ENCODE measurements at regions not wholly inside any gene's neighbourhood (a gene's known extent, or its start where the extent isn't known, plus 50 kb on each side); places are given as distances from the start of the nearest gene placed in this dataset.
A peak's percentile ranks its signal among the peaks of the same experiment; 100 is the strongest.
"Not testable (repeated sequence)": the region's sequence is repeated elsewhere in the genome, so short reads cannot be mapped to it uniquely, and the experiment has no call there.

- no peak for TF ChIP-seq CTCF (IDR thresholded peaks at IDR 0.05; ENCODE audit: extremely low read depth, low read depth, low read length)
- H3K36me3 ChIP-seq (ENCODE audit: insufficient read depth, low read length): no peaks in the 10 kb centered on the region
- no peaks in the 10 kb centered on the region for H3K27me3 ChIP-seq (ENCODE audit: insufficient read depth, low read length)
- peak; percentile 27 for DNase-seq (ENCODE audit: insufficient read length, low spot score, missing footprints)
- no peaks in the 10 kb centered on the region for H4K20me1 ChIP-seq (ENCODE audit: insufficient read depth, low read length)
- no peak overlapping the region for H3K4me3 ChIP-seq (ENCODE audit: insufficient read depth, low read length)
- no peaks in the 10 kb centered on the region for H3K79me2 ChIP-seq (ENCODE audit: insufficient read depth, low read length)
- no peak overlapping the region for H2AFZ ChIP-seq (ENCODE audit: low read length)
- no peak overlapping the region for H3K27ac ChIP-seq (ENCODE audit: low read depth, low read length)
- peaks cover 27% of the 10 kb centered on the region for H3K4me1 ChIP-seq (ENCODE audit: insufficient read depth, low read length)
- H3K9me3 ChIP-seq (ENCODE audit: low read depth, low read length): no peaks in the 10 kb centered on the region
- peak overlapping the region; percentile 0 for H3K4me2 ChIP-seq (ENCODE audit: insufficient read depth, low read length)
Measured at GRCh38 chr13:31595563-31595962, 143.8 kb upstream of the RXFP2 start.

- Histone ChIP-seq H3K9me3 (ENCODE audit: low read depth, low read length) (no peaks in the 10 kb centered on the region), H4K20me1 (ENCODE audit: insufficient read depth, low read length) (no peaks in the 10 kb centered on the region), H3K4me2 (ENCODE audit: insufficient read depth, low read length) (no peak overlapping the region), H2AFZ (ENCODE audit: low read length) (no peak overlapping the region), H3K27ac (ENCODE audit: low read depth, low read length) (no peak overlapping the region), H3K79me2 (ENCODE audit: insufficient read depth, low read length) (no peaks in the 10 kb centered on the region), H3K4me3 (ENCODE audit: insufficient read depth, low read length) (no peak overlapping the region), H3K36me3 (ENCODE audit: insufficient read depth, low read length) (no peaks in the 10 kb centered on the region), H3K27me3 (ENCODE audit: insufficient read depth, low read length) (no peaks in the 10 kb centered on the region), H3K4me1 (ENCODE audit: insufficient read depth, low read length) (peaks cover 21% of the 10 kb centered on the region)
- no peak for DNase-seq (ENCODE audit: insufficient read length, low spot score, missing footprints)
- TF ChIP-seq CTCF (IDR thresholded peaks at IDR 0.05; ENCODE audit: extremely low read depth, low read depth, low read length): no peak
Measured at GRCh38 chr13:31598990-31599389, 140.3 kb upstream of the RXFP2 start.

GRCh38 chr13:31605076-31605860 is 134.1 kb upstream of the RXFP2 start:
- no peak for TF ChIP-seq CTCF (IDR thresholded peaks at IDR 0.05; ENCODE audit: extremely low read depth, low read depth, low read length)
- no peak overlapping the region for H2AFZ ChIP-seq (ENCODE audit: low read length)
- no peaks in the 10 kb centered on the region for H3K79me2 ChIP-seq (ENCODE audit: insufficient read depth, low read length)
- no peaks in the 10 kb centered on the region for H3K36me3 ChIP-seq (ENCODE audit: insufficient read depth, low read length)
- no peaks in the 10 kb centered on the region for H3K9me3 ChIP-seq (ENCODE audit: low read depth, low read length)
- H3K4me2 ChIP-seq (ENCODE audit: insufficient read depth, low read length): no peak overlapping the region
- H3K27ac ChIP-seq (ENCODE audit: low read depth, low read length): no peak overlapping the region
- no peak for DNase-seq (ENCODE audit: insufficient read length, low spot score, missing footprints)
- no peaks in the 10 kb centered on the region for H3K4me1 ChIP-seq (ENCODE audit: insufficient read depth, low read length)
- H4K20me1 ChIP-seq (ENCODE audit: insufficient read depth, low read length): no peaks in the 10 kb centered on the region
- no peak overlapping the region for H3K4me3 ChIP-seq (ENCODE audit: insufficient read depth, low read length)
- no peaks in the 10 kb centered on the region for H3K27me3 ChIP-seq (ENCODE audit: insufficient read depth, low read length)

GRCh38 chr13:31607531-31607930 is 131.8 kb upstream of the RXFP2 start:
- H3K4me3 ChIP-seq (ENCODE audit: insufficient read depth, low read length); DNase-seq (ENCODE audit: insufficient read length, low spot score, missing footprints); H4K20me1 ChIP-seq (ENCODE audit: insufficient read depth, low read length); H2AFZ ChIP-seq (ENCODE audit: low read length); H3K27ac ChIP-seq (ENCODE audit: low read depth, low read length); H3K36me3 ChIP-seq (ENCODE audit: insufficient read depth, low read length); H3K27me3 ChIP-seq (ENCODE audit: insufficient read depth, low read length); H3K79me2 ChIP-seq (ENCODE audit: insufficient read depth, low read length); H3K9me3 ChIP-seq (ENCODE audit: low read depth, low read length); H3K4me1 ChIP-seq (ENCODE audit: insufficient read depth, low read length); H3K4me2 ChIP-seq (ENCODE audit: insufficient read depth, low read length): not testable (repeated sequence)

- not testable (repeated sequence) for H3K4me2 ChIP-seq (ENCODE audit: insufficient read depth, low read length); DNase-seq (ENCODE audit: insufficient read length, low spot score, missing footprints); H3K36me3 ChIP-seq (ENCODE audit: insufficient read depth, low read length); H3K27me3 ChIP-seq (ENCODE audit: insufficient read depth, low read length); H2AFZ ChIP-seq (ENCODE audit: low read length); H3K79me2 ChIP-seq (ENCODE audit: insufficient read depth, low read length); H4K20me1 ChIP-seq (ENCODE audit: insufficient read depth, low read length); H3K9me3 ChIP-seq (ENCODE audit: low read depth, low read length); H3K4me3 ChIP-seq (ENCODE audit: insufficient read depth, low read length); H3K4me1 ChIP-seq (ENCODE audit: insufficient read depth, low read length); H3K27ac ChIP-seq (ENCODE audit: low read depth, low read length)
Measured at GRCh38 chr13:31608780-31609179, 130.5 kb upstream of the RXFP2 start.

Data from osteoblast (primary cell).